Hindlimb muscle (tissue), 1 donor: ENCODE measurements at regions not wholly inside any gene's neighbourhood (a gene's known extent, or its start where the extent isn't known, plus 50 kb on each side); places are given as distances from the start of the nearest gene placed in this dataset.

Experiments used
- DNase-seq: peaks from one replicate; pipeline ENCODE4 v3.0.0-alpha.2; 2013

DNA sequence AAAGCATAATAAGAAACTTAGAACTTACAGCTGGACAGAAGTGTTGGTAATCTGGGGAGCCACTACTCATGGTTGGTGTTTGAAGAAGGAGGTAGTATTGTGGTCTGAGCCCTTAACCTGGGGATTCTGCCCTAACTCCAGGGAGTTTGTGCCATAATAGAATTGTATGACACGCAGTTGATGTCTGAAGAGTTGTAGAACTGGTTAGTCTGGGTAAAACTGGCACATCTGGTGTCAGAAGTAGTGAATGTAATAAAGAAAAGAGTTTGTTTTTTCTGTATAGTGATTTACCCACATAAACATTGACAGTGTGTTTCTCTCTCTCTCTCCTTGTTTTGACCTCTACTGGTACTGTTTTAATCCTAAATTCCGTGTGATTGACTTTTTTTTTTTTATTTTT lies 448.1 kb upstream of the SEMA3D start:
- no peak for DNase-seq

DNA sequence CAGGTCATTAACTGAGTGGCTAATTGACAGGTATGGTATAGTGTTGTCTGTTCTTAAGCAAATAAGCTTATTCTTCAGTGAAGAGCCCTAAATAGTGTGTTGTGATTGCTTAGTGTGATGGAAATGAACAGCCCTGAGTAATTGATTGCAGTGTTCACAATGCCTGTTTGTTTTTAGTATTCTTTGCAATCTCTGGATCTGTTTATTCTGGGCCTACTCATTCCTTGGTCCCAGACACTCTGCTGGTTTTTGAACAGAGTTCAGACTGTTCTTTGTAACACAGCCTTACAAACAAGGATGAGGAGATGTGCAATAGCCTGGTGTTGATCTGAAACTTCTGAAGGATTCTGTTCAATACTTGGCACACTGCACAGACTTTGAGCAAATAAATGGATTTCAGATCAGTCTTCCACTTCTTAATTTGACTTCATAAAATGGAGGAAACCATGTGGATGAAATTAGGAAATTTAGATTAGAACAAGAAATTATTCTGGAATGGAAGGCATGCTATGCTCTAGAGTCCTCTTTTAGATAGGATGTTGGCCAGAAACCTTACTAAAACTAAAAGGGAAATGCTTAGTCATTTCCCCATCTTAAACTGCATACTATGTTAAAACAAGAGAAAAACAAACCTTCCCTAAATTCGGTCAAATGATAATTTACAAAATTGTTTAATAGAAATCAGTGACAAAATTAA lies 444.2 kb upstream of the SEMA3D start:
- no peak for DNase-seq

DNA sequence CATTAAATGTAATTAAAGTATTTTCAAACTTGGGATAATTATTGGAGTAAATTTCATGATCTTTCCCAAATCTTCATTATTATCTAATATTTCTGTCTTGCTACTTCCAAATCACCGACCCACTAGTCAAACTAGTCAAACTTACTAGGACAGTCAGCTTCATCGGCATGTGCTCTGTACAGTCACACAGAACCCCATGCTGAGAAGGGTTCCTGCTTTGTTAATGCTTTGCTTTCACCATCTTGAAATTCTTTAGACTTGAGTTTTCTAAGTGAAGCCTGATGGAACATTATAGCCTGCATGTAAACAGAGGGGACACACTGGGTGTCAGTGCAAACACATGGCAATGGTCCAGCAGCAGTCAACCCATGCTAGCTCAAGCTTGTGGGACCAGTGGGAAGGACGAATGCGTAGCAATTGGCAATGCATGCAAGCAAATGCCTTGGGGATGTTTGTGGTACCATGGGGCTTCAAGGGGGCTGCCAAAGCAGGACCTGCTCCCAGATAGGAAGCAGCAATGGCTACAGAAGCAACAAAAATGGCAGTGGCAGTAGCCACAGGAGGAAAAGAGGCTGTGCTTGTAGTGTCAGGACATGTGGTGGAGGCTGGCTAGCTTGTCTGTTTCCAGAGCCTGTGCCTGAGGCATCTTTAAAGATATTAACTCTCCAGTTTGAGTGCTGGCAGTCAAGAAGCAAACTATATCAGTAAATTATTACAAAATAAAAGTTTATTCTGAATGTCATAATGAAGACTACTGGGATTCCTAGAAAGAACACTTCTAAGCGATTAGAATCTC lies 441.1 kb upstream of the SEMA3D start:
- DNase-seq, result no peak

DNA sequence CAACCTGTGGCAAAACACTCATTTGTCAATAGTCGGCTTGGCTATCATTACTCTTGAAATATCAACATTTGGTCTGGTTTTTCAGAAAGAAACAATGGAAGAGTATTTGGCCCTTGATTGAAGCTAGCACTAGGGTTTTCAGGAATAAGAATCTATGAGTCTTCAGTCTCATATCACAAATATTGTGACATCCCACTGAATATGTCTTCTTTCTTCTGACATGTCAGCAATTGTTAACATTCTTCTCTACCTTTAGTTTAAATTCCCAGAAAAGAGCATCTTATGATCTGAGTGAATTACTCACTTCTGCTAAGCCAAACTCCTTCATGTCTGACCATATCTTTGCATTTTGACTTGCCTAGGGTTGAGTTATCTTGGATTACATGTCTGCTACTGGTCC lies 435.2 kb upstream of the SEMA3D start:
- no peak for DNase-seq

DNA sequence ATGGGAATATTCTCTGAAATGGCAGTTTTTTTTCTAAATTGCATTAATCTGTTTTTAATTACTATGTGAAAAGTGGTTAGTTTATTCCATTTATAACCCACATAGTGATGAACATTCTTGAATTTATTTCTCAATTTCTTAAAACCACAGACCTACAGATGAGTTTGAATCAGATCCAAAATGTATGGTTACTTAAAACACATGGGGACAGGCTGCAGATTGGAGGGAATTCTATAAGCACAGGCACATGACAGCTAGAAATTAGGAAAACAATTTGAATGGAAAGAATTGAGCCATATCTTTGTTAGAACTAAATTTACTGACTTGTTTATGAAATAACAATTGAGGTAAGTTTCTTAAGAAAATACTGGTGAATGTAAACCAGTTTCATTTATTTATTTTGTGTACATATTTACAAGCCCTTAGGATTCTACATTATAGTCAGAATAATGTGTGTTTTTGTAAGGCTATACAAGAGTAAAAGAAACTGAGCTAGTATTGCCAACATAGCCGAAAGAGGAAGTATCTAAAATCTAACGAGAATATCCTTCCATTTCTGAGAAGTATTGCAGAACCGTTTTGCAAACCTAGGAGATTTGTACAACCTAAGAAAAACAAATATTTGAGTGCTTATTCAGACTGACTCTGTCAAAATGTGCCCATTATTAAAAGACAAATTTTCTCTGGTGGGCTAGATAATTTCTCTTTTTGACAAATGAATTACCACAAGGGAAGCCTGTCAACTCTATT lies 434.3 kb upstream of the SEMA3D start:
- DNase-seq, result no peak

DNA sequence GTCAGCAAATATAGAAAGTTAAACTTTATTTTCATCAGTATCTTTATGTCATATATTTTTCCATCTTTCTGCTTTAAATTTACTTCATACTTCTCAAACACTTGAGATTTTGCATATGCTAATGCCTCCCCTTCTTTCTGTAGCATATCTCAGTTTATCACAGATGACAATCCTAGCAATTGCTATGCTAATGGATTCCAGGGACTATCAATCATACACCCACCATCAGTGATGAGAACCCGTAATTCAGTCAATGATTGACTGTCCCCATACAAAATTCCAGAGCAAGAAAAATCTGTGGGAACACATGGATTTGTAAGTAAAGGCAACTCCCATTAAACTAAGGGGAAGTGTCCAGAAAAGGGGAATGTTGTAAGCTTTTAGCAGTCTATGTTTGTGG lies 432.4 kb upstream of the SEMA3D start:
- DNase-seq, result no peak

DNA sequence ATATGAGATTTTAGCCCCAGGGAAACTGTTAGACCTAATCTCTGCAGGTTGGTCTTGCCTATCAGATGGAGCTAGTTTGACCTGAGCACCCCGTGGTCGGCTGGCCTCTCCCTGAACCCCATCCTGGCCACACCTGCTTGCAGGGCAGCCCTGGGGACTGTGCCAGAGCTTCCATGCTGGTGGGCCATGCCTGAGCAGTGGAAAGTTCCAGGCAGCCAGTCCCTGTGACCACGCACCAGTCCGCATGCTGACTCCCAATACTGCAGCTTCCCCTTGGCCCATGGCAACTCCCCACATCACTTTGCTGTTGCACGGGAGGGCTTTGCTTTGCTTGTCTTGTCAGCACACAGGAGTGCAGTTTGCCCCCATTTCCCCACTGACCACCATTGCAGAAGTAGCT lies 427.8 kb upstream of the SEMA3D start:
- DNase-seq, result no peak

DNA sequence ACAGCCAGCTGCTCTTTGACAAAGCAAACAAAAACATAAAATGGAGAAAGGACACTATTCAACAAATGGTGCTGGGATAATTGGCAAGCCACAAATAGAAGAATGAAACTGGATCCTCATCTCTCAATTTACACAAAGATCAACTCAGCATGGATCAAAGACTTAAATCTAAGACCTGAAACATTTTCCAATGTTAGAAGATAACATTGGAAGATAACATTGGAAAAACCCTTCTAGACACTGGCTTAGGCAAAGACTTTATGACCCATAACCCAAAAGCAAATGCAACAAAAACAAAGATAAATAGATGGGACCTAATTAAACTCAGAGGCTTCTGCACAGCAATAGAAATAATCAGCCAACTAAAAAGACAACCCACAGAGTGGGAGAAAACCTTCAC lies 425.7 kb upstream of the SEMA3D start:
- DNase-seq, result no peak

DNA sequence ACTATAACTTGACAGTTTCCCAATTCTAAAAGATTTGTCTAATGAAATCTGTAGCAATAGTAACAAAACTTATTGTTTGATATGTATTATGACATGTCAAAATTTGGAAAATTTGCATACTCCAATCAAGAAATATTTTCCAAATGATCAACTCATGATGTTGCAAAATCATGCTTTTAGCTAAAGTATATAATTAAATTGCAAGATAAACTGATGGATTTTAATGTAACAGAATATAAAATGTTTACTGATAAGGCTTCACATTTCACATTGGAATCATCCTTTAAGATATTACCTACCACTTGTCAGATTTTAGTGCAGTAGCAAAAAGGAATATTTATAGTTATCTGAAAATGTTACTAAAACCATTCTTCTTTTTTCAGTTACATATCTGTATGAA lies 421.9 kb upstream of the SEMA3D start:
- DNase-seq, result no peak

DNA sequence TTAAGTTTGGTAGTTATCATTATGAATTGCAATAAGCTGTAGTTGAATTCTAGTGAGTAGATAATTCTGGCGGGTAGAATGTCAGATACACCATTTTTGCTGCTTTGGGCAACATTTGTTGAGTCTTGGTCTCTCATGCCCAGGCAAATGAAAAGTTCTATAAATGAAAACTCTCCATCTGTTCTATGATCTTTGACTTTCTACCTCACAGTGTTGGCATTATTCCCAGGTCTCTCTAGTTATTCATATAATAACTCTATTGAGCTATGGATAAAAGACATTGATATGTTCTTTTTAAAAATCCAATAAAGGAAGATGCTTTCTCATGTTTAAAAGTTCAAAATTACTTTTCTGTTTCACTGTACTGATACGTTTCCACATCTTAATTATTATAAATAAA lies 415.3 kb upstream of the SEMA3D start:
- no peak for DNase-seq

DNA sequence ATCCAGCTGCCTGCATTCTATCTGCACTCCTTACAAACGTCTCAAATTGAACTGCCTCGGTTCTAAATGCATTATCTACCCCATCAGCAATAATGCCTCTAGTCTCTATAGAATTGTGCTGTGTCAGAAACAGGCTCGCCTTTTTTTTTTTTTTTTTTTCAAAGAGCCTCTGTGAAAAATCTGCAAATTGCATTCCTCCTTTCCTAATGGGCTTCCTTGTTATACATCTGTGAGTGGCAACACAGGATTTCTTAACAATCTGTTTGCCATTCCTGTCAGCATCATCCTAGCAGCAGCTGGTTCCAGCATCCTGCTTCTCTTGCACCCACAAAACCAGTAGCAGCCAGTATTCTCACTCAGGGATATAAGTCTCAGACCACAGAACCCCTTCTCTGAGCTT lies 413.5 kb upstream of the SEMA3D start:
- no peak for DNase-seq

DNA sequence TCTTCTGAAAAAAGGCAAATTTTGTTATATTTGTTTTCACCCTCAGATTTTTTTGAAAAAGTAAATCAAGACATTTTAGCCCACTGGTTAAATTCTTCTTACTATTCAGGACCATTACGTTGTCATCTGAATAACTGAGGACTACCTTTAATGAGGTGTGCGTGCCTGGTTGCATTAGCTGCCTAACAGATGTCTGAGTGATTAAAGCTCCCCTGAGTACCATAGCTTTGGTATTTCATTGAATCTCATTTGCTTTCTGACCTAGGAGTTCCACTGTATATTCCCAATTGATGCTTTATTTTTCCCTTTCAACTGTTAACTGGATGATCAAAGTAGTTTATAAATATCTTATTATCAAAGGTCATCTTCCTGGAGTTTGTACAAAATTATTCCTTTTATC lies 410.0 kb upstream of the SEMA3D start:
- no peak for DNase-seq

DNA sequence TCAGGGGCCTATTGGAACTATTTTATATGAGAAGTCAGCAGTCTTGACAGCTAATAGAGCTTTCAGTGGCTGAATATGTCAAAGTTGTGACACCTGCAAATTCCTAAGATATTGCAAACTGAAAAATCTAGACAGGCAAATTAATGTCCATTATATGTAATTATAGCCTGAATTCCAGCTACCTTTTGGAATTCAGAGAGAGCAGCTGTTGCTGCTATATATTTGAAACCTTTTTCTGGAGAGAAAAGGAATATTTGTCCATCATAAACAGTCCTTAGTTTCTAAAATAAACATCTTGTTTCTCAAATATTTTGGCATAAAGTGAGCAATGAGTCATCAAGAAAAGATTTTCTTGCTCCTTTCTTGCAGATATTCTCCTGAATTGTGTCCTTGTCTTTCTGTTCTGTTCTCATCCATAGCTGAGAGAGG lies 408.9 kb upstream of the SEMA3D start:
- DNase-seq, result peak; percentile 3

DNA sequence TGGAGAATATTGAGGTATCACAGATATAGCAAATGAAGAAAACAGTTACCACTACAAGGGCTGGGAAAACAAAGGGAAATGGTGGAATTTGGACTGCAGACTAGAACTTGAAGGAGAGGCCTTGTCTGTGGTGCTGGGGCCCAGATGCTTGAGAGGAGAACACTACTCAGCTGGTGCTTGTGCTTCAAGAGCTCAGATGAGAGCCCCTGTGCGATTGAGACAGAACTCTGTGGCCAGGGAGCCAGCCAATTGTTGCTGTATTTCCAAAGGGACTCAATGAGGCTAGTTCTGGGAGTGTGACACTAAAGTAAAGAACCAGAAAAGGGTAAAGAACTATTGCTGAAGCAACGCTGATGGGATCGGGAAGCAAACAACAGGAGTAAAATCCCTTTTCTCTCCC lies 406.5 kb upstream of the SEMA3D start:
- DNase-seq, result no peak

DNA sequence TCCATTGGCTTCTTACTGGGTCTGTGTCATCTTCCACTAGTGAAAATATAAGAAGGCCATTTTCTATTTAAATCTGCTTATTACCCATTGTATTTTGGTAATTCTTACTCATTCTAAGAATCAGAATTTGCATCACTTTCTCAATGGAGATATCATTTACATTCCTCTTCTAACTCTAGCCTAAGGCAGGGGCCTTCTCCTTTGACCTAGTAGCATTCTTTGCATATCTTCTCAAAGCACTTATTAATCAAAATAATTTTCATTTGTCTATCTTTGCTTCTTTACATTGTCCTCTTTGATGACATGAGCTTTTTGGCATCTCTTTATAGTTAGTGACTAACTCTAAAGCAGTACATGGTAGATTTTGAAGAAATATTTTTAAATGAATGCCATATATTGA lies 400.9 kb upstream of the SEMA3D start:
- DNase-seq, result no peak

DNA sequence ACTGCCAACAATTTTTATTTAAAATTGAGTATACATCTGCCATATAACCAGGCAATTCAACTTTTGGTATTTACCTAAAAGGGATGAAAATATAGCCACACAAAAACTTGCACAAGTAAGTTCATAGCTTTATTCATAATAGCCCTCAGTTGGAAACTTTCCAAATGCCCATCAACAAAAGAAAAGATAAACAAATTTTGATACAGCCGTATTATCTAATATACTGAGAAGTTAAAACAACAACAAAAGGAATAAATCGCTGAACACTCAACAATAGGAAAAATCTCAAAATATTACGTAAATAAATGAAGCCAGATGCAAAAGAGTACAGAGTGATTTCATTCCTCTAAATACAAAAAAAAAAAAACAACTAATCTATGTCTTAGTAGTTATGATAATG lies 399.2 kb upstream of the SEMA3D start:
- no peak for DNase-seq

DNA sequence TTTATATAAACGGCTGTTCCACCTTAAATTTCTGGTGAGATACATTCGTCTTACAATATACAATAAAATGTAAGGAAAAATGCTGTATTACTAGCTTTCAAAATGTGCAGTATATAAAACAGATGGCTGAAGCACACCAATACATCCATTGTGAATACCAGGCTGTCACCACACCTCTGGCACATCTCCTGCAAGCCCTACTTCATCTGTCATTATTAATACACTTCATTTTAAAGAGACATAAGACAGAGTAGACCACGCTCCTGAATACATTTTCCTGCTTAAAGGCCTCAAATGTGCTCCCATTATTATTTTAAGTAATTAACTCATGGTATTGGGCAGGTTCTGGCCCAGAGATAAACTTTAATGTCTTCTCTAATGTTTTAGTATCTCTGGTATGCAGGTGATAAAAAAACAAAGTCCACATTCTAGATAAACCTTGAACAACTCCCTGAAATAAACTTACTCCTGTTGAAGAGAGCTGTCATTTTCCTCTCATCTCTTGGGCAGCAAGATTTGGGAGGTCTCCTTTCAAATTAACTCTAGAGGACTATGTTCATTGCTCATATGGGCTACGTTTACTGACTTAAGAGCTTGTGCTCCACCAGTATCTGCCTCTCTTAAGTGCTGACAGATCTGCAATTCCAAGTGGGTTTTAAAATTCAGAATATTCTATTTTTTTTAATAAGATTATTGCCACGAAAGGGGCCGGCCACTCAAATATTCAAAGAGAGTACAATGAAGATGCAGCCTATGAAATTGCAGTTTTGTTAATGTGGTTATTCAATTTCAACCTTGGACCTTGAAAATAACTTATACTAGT lies 396.5 kb upstream of the SEMA3D start:
- no peak for DNase-seq

DNA sequence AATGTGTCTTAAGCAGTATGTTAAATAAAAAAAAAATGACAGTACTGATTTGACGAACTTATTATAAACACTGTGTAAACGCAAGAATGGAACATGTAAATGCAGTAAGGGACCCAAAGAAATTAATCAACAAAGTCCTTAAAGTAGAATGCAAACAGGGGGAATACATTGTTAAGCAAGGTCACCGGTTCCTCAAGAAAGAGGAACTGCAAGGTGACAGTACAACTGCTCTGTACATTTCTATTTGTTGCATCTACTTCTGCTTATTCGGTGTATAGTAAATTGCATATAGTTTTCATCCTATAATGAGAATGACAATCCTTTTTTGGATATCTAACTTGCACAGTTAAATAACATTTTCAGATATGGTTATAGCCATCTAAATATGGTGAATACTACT lies 387.0 kb upstream of the SEMA3D start:
- no peak for DNase-seq

DNA sequence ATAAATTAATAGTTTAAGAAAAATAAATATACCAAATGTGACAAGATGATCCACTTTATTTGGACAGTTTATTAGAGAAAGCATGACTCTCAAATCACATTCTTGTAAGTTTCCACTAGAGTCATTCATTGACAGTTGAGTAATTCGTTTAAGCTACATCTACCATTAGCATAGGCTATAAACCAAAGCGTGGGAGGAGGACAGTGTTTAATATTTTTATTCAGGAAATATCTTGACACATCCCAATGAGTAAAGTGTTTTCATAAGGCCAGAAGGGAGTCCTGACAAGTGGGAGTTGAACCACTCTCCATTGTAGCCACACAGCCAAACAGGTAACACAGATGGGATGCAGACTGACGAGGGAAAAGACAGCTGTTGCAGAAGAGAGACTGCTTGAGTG lies 386.5 kb upstream of the SEMA3D start:
- DNase-seq, result no peak

DNA sequence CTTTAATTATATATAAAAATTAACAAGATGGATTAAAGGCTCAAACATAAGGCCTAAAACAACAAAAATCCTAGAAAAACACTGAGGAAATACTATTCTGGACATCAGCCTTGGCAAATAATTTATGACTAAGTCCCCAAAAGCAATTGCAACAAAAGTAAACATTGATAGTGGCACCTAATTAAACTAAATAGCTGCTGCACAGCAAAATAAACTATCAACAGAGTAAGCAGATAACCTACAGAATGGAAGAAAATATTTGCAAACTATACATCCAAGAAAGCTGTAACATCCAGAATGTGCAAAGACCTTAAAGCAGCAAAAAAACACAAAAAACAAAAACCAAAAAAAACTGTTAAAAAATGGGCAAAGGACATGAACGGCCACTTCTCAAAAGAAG lies 384.0 kb upstream of the SEMA3D start:
- no peak for DNase-seq

DNA sequence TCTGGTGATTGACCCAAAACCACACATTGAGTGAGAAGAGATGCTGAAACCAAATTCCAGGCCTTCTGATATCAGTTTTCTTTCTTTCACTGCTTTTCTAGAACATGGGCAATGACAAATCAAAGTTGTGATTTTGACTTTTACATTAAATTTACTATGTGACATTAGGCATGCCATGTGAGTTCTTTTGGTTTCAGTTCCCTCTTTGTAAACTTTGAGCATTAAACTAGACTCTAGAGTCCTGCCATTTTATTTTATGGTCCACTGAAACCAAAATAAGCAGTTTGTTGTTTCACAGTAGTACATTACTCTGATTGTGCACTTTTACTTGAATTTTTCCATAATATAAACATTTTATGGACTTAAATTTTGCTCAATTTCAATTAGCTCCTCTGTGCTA lies 381.1 kb upstream of the SEMA3D start:
- no peak for DNase-seq

DNA sequence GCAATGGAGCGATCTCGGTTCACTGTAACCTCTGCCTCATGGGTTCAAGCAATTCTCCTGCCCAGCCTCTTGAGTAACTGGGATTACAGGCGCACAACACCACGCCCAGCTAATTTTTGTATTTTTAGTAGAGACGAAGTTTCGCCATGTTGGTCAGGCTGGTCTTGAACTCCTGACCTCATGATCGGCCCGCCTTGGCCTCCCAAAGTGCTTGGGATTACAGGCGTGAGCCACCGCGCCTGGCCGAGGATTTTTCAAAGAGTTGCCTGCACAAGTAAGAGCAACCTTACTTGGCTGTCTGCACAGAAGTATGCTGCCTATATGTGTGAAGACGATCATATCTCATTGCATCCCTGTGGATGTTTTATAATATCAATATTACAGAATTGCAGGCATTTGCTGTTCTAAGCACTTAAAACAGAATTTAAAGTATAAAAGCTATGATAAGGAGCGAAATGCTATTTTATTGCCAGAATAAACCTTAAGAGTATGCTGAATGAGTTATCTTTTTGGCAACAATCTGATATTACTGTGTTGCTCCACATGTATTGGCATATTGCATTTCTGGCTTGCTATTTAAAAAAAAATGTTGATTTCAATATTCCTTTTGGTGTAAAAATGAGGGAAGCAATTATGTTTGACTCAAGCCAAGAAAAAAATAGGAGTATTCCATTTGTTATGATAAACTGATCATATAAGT lies 379.4 kb upstream of the SEMA3D start:
- DNase-seq, result no peak
